Keratinocyte (primary cell): ENCODE measurements at regions not wholly inside any gene's neighbourhood (a gene's known extent, or its start where the extent isn't known, plus 50 kb on each side); places are given as distances from the start of the nearest gene placed in this dataset.
A peak's percentile ranks its signal among the peaks of the same experiment; 100 is the strongest.

Source experiments
- DNase-seq: peaks from one replicate; pipeline ENCODE4 v3.0.0-alpha.2; 2011; ENCODE audit warnings: low read depth, missing footprints, low spot score
- FAIRE-seq: peaks from 2 replicates; lab custom pipeline; 2011; peaks lifted over from hg19 to GRCh38; lab: Jason Lieb, UNC
- H2AFZ ChIP-seq: 2 replicates; pipeline ENCODE4 v1.6.0; 2012; ENCODE audit warnings: low read length, control low read depth, inconsistent platforms; ENCODE audit not compliant: control insufficient read depth
- H3K27ac ChIP-seq: 2 replicates; pipeline ENCODE4 v1.5.1; 2011; ENCODE audit warnings: low read length; ENCODE audit not compliant: control insufficient read depth, insufficient read depth
- H3K27me3 ChIP-seq: 3 replicates; pipeline ENCODE4 v1.6.0; 2011; ENCODE audit warnings: low read length; ENCODE audit not compliant: control insufficient read depth, insufficient read depth; ENCODE audit errors: extremely low read depth
- H3K36me3 ChIP-seq, 2 experiments: 2 replicates in 1 of 2; 3 replicates in 1 of 2; pipeline ENCODE4 v1.5.1; 2011; ENCODE audit warnings: low read length in 2 of 2, mild to moderate bottlenecking in 1 of 2; ENCODE audit not compliant: control insufficient read depth in 2 of 2, insufficient read depth in 2 of 2; ENCODE audit errors: extremely low read depth in 1 of 2
- H3K4me1 ChIP-seq: 3 replicates; pipeline ENCODE4 v1.5.1; 2011; ENCODE audit warnings: low read length; ENCODE audit not compliant: control insufficient read depth, insufficient read depth; ENCODE audit errors: extremely low read depth
- H3K4me2 ChIP-seq: 3 replicates; pipeline ENCODE4 v1.6.0; 2011; ENCODE audit warnings: low read depth, low read length; ENCODE audit not compliant: control insufficient read depth, insufficient read depth; ENCODE audit errors: extremely low read depth
- H3K4me3 ChIP-seq, 3 experiments: fragments of 200-600 bp in 1 of 3; sonication (generic) in 1 of 3; 2 replicates in 2 of 3; 3 replicates in 1 of 3; pipeline ENCODE4 v1.5.1; 2011 to 2016; ENCODE audit warnings: low read length in 3 of 3, mild to moderate bottlenecking in 3 of 3, control low read depth in 2 of 3, inconsistent platforms in 1 of 3, low read depth in 1 of 3, mixed read lengths in 1 of 3, mixed run types in 1 of 3, moderate library complexity in 1 of 3; ENCODE audit not compliant: control insufficient read depth in 2 of 3, insufficient read depth in 2 of 3; ENCODE audit errors: extremely low read depth in 1 of 3
- H3K79me2 ChIP-seq: 2 replicates; pipeline ENCODE4 v1.6.0; 2012; ENCODE audit warnings: low read length; ENCODE audit not compliant: control insufficient read depth, insufficient read depth
- H3K9ac ChIP-seq: 3 replicates; pipeline ENCODE4 v1.6.0; 2011; ENCODE audit warnings: low read length; ENCODE audit not compliant: control insufficient read depth, insufficient read depth; ENCODE audit errors: extremely low read depth
- H3K9me1 ChIP-seq: 3 replicates; pipeline ENCODE4 v1.6.0; 2011; ENCODE audit warnings: low read length; ENCODE audit not compliant: control insufficient read depth, insufficient read depth; ENCODE audit errors: extremely low read depth
- H3K9me3 ChIP-seq: 2 replicates; pipeline ENCODE4 v1.5.1; 2012; ENCODE audit warnings: low read depth, low read length; ENCODE audit not compliant: control insufficient read depth
- H4K20me1 ChIP-seq: 3 replicates; pipeline ENCODE4 v1.6.0; 2011; ENCODE audit warnings: low read length; ENCODE audit not compliant: control insufficient read depth, insufficient read depth; ENCODE audit errors: extremely low read depth
- EZH2 ChIP-seq: IDR thresholded peaks from one replicate; pipeline ENCODE4 v1.6.1; 2012; ENCODE audit warnings: inconsistent platforms, mild to moderate bottlenecking, low read length, moderate library complexity
- dilution Hi-C: fragments of 300-500 bp; cut with MboI; formaldehyde crosslinking; loops from one replicate; pipeline ENCODE4 v1.7.0; 2020; ENCODE audit warnings: low sequenced_read_pairs; ENCODE audit not compliant: extremely low pct_ligation_motif_present
- TF ChIP-seq, protein P1 (sequence below), 3 experiments: IDR thresholded peaks in 1 of 3; conservative IDR thresholded peaks in 1 of 3; optimal IDR thresholded peaks in 1 of 3; 2 replicates in 2 of 3; 3 replicates in 1 of 3; pipeline versions ENCODE3 to v1.5.1; 2011; ENCODE audit warnings: low read length in 3 of 3, mild to moderate bottlenecking in 3 of 3, moderate library complexity in 2 of 3, control low read depth in 1 of 3, inconsistent platforms in 1 of 3; ENCODE audit not compliant: insufficient read depth in 2 of 3; ENCODE audit errors: extremely low read depth in 1 of 3

DNA sequence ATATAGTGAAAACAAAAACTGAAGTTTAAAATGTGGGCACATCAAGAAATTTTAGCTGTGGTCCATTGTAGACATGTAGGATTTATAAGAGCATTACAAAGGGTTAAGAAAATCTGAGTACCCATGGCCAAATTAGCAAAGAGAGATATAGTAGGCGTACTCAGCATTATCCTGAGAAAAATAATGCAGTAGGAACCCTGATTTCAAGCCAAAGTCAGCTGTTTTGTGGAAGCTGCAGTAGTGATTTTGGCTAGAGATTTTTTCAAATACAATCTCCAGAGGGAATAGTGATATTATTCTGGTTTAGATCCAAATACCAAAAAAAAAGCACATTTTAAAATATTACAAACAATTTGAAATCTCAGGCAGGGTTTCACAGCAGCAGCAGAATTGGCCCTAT, 450.9 kb downstream of the FBXO15 start:
- Histone ChIP-seq H2AFZ (no peak overlapping the region), H3K9me3 (no peaks in the 10 kb centered on the region), H3K27ac (no peak overlapping the region), H3K4me2 (no peak overlapping the region), H3K27me3 (no peaks in the 10 kb centered on the region), H3K36me3 (no peaks in the 10 kb centered on the region), H3K4me3 (no peak overlapping the region), H4K20me1 (no peaks in the 10 kb centered on the region), H3K9ac (no peak overlapping the region), H3K4me1 (peaks cover 5% of the 10 kb centered on the region), H3K79me2 (no peaks in the 10 kb centered on the region), H3K9me1 (no peaks in the 10 kb centered on the region)
- FAIRE-seq, result no peak
- no peak for DNase-seq
- dilution Hi-C loops, result no loop called here
- TF ChIP-seq, protein P1, sequence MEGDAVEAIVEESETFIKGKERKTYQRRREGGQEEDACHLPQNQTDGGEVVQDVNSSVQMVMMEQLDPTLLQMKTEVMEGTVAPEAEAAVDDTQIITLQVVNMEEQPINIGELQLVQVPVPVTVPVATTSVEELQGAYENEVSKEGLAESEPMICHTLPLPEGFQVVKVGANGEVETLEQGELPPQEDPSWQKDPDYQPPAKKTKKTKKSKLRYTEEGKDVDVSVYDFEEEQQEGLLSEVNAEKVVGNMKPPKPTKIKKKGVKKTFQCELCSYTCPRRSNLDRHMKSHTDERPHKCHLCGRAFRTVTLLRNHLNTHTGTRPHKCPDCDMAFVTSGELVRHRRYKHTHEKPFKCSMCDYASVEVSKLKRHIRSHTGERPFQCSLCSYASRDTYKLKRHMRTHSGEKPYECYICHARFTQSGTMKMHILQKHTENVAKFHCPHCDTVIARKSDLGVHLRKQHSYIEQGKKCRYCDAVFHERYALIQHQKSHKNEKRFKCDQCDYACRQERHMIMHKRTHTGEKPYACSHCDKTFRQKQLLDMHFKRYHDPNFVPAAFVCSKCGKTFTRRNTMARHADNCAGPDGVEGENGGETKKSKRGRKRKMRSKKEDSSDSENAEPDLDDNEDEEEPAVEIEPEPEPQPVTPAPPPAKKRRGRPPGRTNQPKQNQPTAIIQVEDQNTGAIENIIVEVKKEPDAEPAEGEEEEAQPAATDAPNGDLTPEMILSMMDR (optimal IDR thresholded peaks at IDR 0.05 in 1 of 3, IDR thresholded peaks at IDR 0.05 in 1 of 3, conservative IDR thresholded peaks at IDR 0.05 in 1 of 3; ENCODE audit: extremely low read depth in 1 of 3, insufficient read depth in 2 of 3, low read length in 3 of 3), result no peak
- no peak for TF ChIP-seq EZH2

DNA sequence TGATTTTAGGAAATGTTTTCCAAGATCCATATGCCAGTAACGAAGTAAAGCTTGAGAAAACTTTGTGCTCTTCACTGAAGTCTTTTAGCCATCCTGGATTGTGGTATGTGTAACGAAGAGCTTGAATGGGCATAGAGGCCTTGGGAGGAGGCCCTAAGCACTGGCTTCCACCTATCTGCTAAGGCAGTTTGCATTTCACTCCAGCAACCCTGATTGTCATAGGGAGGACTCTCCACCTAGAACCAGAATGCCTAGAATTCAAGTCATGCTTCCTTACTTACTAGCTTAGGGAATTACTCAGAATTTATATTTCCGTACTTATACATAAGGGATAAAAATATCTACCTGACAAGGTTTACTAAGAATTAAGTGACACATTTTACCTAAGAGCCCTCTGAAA, 451.5 kb downstream of the FBXO15 start:
- Histone ChIP-seq H3K4me2 (no peak overlapping the region), H3K4me1 (peaks cover 5% of the 10 kb centered on the region), H2AFZ (peak overlapping the region; percentile 37), H3K9me3 (no peaks in the 10 kb centered on the region), H3K4me3 (no peak overlapping the region), H4K20me1 (no peaks in the 10 kb centered on the region), H3K9ac (no peak overlapping the region), H3K9me1 (no peaks in the 10 kb centered on the region), H3K36me3 (no peaks in the 10 kb centered on the region), H3K27me3 (no peaks in the 10 kb centered on the region), H3K79me2 (no peaks in the 10 kb centered on the region), H3K27ac (no peak overlapping the region)
- DNase-seq (no peak), FAIRE-seq (no peak)
- TF ChIP-seq, protein P1 (optimal IDR thresholded peaks at IDR 0.05 in 1 of 3, IDR thresholded peaks at IDR 0.05 in 1 of 3, conservative IDR thresholded peaks at IDR 0.05 in 1 of 3; ENCODE audit: extremely low read depth in 1 of 3, insufficient read depth in 2 of 3, low read length in 3 of 3), result no peak
- TF ChIP-seq EZH2, result no peak
- dilution Hi-C loops, result no loop called here
